ENCODE measurements at regions not wholly inside any gene's neighbourhood (a gene's known extent, or its start where the extent isn't known, plus 50 kb on each side); places are given as distances from the start of the nearest gene placed in this dataset.

DNA sequence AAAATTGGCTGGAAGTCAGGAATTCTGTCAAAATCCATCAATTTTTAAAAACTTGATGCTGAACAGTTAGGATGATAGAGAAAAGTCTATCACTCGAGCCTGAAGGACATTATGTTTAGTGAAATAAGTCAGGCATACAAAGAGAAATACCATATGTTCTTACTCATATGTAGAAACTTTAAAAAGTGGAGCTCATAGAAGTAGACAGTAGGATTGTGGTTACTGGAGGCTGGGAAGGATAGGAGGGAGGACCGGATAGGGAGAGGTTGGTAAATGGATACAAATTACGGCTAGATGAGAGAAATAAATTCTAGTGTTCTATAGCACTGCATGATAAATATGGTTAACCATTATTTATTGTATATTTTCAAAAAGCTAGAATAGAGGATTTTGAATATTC, 389.5 kb upstream of the RASGRP1 start:
- DNase-seq (ENCODE audit: extremely low spot score, unreplicated experiment), result no peak
- Mint-ChIP-seq H3K27me3 (ENCODE audit: unreplicated experiment) (no peaks in the 10 kb centered on the region), H3K4me3 (ENCODE audit: unreplicated experiment) (no peak overlapping the region), H3K9me3 (ENCODE audit: unreplicated experiment) (no peaks in the 10 kb centered on the region), H3K4me1 (ENCODE audit: unreplicated experiment) (peaks cover 8% of the 10 kb centered on the region), H3K27ac (ENCODE audit: unreplicated experiment) (no peak overlapping the region), H3K36me3 (ENCODE audit: unreplicated experiment) (no peaks in the 10 kb centered on the region)
- TF ChIP-seq, protein P1, sequence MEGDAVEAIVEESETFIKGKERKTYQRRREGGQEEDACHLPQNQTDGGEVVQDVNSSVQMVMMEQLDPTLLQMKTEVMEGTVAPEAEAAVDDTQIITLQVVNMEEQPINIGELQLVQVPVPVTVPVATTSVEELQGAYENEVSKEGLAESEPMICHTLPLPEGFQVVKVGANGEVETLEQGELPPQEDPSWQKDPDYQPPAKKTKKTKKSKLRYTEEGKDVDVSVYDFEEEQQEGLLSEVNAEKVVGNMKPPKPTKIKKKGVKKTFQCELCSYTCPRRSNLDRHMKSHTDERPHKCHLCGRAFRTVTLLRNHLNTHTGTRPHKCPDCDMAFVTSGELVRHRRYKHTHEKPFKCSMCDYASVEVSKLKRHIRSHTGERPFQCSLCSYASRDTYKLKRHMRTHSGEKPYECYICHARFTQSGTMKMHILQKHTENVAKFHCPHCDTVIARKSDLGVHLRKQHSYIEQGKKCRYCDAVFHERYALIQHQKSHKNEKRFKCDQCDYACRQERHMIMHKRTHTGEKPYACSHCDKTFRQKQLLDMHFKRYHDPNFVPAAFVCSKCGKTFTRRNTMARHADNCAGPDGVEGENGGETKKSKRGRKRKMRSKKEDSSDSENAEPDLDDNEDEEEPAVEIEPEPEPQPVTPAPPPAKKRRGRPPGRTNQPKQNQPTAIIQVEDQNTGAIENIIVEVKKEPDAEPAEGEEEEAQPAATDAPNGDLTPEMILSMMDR (IDR thresholded peaks at IDR 0.05), result no peak

DNA sequence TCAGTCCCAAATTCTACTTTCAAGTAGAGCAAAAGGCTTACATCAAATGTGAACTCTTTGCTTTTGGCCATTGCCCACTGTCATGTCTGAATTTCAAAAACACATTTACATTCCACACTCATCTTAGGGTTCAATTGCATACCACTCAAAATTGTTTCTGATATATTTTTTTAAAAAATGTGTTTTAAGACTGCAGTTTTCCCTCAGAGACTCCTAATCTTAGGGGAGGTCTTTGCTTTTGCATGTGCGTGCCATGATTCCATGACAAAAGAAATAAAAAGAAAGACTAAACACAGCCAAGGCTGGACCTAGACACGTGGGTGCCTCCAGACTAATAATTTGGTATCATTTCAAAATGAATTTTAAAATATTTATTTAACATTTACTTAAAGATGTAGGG, 396.8 kb upstream of the RASGRP1 start:
- Mint-ChIP-seq H3K36me3 (ENCODE audit: unreplicated experiment) (no peaks in the 10 kb centered on the region), H3K4me1 (ENCODE audit: unreplicated experiment) (no peaks in the 10 kb centered on the region), H3K27me3 (ENCODE audit: unreplicated experiment) (peaks cover 4% of the 10 kb centered on the region), H3K4me3 (ENCODE audit: unreplicated experiment) (no peak overlapping the region), H3K9me3 (ENCODE audit: unreplicated experiment) (no peaks in the 10 kb centered on the region), H3K27ac (ENCODE audit: unreplicated experiment) (no peak overlapping the region)
- DNase-seq (ENCODE audit: extremely low spot score, unreplicated experiment), result no peak
- TF ChIP-seq, protein P1 (IDR thresholded peaks at IDR 0.05), result no peak

DNA sequence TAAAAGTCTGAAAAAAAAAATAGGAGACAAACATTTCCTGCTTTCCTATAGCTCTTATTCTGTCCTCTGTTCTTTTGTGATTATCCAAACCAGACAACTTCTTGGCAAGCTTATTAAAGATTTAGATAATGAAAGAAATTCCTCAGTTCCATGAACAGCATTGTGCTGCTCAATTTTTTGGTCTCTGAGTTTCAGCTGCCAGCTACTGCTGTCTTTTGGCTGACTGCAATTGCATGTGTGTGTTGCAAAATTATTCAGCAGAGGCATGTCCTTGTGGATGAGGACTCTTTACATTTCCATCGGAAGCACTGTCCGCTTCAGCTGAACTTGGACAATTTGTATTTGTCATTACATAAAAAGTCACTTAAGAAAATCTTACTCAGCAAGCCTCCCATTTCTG, 397.3 kb upstream of the RASGRP1 start:
- no peak overlapping the region for H3K4me3 Mint-ChIP-seq (ENCODE audit: unreplicated experiment)
- H3K27me3 Mint-ChIP-seq (ENCODE audit: unreplicated experiment), result peaks cover 4% of the 10 kb centered on the region
- H3K27ac Mint-ChIP-seq (ENCODE audit: unreplicated experiment), result no peak overlapping the region
- H3K36me3 Mint-ChIP-seq (ENCODE audit: unreplicated experiment), result no peaks in the 10 kb centered on the region
- H3K9me3 Mint-ChIP-seq (ENCODE audit: unreplicated experiment), result no peaks in the 10 kb centered on the region
- H3K4me1 Mint-ChIP-seq (ENCODE audit: unreplicated experiment), result no peaks in the 10 kb centered on the region
- DNase-seq (ENCODE audit: extremely low spot score, unreplicated experiment), result no peak
- TF ChIP-seq, protein P1 (IDR thresholded peaks at IDR 0.05), result no peak

DNA sequence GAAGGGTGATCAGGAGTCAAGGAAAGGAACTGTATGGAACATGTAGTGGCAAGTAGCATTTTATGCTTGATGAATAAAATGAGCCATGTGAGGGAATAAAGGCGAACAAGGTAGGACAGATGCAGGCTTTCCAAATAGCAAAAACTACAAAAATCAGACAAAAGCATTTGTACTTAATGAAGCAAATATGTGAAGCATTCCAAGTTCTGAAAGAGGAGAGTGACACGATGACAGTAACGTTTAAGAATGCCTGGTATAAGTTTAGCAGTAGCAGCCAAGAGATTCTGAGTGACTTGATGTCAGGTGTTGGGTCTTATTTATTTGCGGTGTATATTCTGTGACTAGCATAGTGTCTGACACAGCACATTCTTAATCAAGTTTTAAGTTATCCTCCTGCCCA, 408.2 kb upstream of the RASGRP1 start:
- no peaks in the 10 kb centered on the region for H3K27me3 Mint-ChIP-seq (ENCODE audit: unreplicated experiment)

DNA sequence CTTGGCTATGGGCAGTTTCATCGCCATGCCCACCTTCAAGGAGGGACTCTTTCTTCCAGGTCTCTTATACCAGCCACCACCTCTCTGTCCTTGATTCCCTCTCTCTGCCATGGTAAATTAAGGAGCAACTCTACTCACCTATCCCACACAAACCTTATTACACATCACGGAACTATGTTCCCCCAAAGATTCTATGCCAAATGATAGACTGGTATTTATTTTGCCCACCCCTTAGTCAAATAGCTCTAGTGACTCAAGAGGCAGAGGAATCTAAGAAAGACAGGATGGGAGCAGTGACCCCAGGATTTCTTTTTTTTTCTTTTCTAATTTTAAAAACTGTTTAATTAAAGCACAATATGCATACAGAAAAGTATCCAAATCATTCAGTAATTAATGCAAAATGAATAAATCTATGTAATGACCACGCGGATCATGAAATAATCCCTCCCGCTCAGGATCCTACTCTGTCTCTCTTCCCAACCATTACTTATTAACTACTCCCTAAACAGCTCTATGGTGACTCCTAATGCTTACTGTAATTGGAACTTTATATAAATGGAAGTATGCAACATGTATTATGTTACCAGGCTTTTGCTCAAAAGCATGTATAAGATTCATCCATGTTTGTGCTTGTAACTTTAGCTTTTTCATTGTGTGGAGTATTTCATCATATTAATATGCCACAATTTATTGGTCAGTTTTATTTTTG, 410.8 kb upstream of the RASGRP1 start:
- H3K4me3 Mint-ChIP-seq (ENCODE audit: unreplicated experiment), result no peak overlapping the region
- no peak for DNase-seq (ENCODE audit: extremely low spot score, unreplicated experiment)
- H3K4me1 Mint-ChIP-seq (ENCODE audit: unreplicated experiment), result no peaks in the 10 kb centered on the region
- no peak overlapping the region for H3K27ac Mint-ChIP-seq (ENCODE audit: unreplicated experiment)
- peaks cover 11% of the 10 kb centered on the region for H3K36me3 Mint-ChIP-seq (ENCODE audit: unreplicated experiment)
- TF ChIP-seq, protein P1 (IDR thresholded peaks at IDR 0.05), result no peak
- peaks cover 26% of the 10 kb centered on the region for H3K9me3 Mint-ChIP-seq (ENCODE audit: unreplicated experiment)
- no peaks in the 10 kb centered on the region for H3K27me3 Mint-ChIP-seq (ENCODE audit: unreplicated experiment)

More for the DNA sequence above, 408.2 kb upstream of the RASGRP1 start:
- Mint-ChIP-seq H3K4me1 (ENCODE audit: unreplicated experiment) (no peaks in the 10 kb centered on the region), H3K9me3 (ENCODE audit: unreplicated experiment) (peaks cover 4% of the 10 kb centered on the region), H3K36me3 (ENCODE audit: unreplicated experiment) (no peaks in the 10 kb centered on the region), H3K27ac (ENCODE audit: unreplicated experiment) (no peak overlapping the region), H3K4me3 (ENCODE audit: unreplicated experiment) (no peak overlapping the region)
- TF ChIP-seq, protein P1 (IDR thresholded peaks at IDR 0.05), result no peak
- DNase-seq (ENCODE audit: extremely low spot score, unreplicated experiment), result no peak

Data from osteocyte (in vitro differentiated cells).